HepG2 (cell line): ENCODE measurements at regions not wholly inside any gene's neighbourhood (a gene's known extent, or its start where the extent isn't known, plus 50 kb on each side); places are given as distances from the start of the nearest gene placed in this dataset.
A peak's percentile ranks its signal among the peaks of the same experiment; 100 is the strongest.

Experiments used
- CBX5 ChIP-seq: sonication (generic); formaldehyde crosslinking; IDR thresholded peaks from 2 replicates; pipeline ENCODE4 v1.4.0; 2020; ENCODE audit warnings: missing genetic modification reagents, borderline replicate concordance
- CREBL2 ChIP-seq: sonication (generic); formaldehyde crosslinking; IDR thresholded peaks from 2 replicates; pipeline ENCODE4 v1.8.1; 2023; ENCODE audit warnings: missing genetic modification reagents, mild to moderate bottlenecking, borderline replicate concordance
- DNMT1 ChIP-seq: sonication (generic); formaldehyde crosslinking; IDR thresholded peaks from 2 replicates; pipeline ENCODE4 v1.5.1; 2020; ENCODE audit warnings: mild to moderate bottlenecking, missing genetic modification reagents
- ELF3 ChIP-seq: IDR thresholded peaks from 2 replicates; pipeline ENCODE4 v1.6.1; 2016; ENCODE audit warnings: missing genetic modification reagents, missing compliant biosample characterization
- HBP1 ChIP-seq: IDR thresholded peaks from 2 replicates; pipeline ENCODE4 v1.6.1; 2016; ENCODE audit warnings: low read depth, control low read depth
- NRL ChIP-seq: sonication (generic); formaldehyde crosslinking; IDR thresholded peaks from 2 replicates; pipeline ENCODE4 v1.5.0; 2020; ENCODE audit warnings: missing genetic modification reagents, mild to moderate bottlenecking, moderate library complexity, borderline replicate concordance
- PATZ1 ChIP-seq: sonication (generic); formaldehyde crosslinking; IDR thresholded peaks from 2 replicates; pipeline ENCODE4 v1.4.0; 2020; ENCODE audit warnings: missing genetic modification reagents
- PHF5A ChIP-seq: IDR thresholded peaks from one replicate; pipeline ENCODE4 v1.6.1; 2018; ENCODE audit warnings: low read depth, missing genetic modification reagents; ENCODE audit not compliant: unreplicated experiment
- RCOR2 ChIP-seq: IDR thresholded peaks from 2 replicates; pipeline ENCODE4 v1.6.1; 2016; ENCODE audit warnings: missing biosample characterization, missing genetic modification reagents
- SOX13 ChIP-seq, 3 experiments: fragments of 450-650 bp in 1 of 3; sonication (generic) in 1 of 3; formaldehyde crosslinking in 1 of 3; IDR thresholded peaks in 2 of 3; conservative IDR thresholded peaks in 1 of 3; 2 replicates each; pipeline versions ENCODE4 v1.5.0 to v1.6.1; 2016 to 2020; ENCODE audit warnings: antibody characterized with exemption in 1 of 3, mild to moderate bottlenecking in 1 of 3, missing compliant biosample characterization in 1 of 3, missing genetic modification reagents in 1 of 3, moderate library complexity in 1 of 3
- ZBTB38 ChIP-seq: sonication (generic); formaldehyde crosslinking; IDR thresholded peaks from 2 replicates; pipeline ENCODE4 v1.5.1; 2020; ENCODE audit warnings: mild to moderate bottlenecking, missing genetic modification reagents
- ZNF367 ChIP-seq: sonication (generic); formaldehyde crosslinking; IDR thresholded peaks from 2 replicates; pipeline ENCODE4 v1.4.0; 2020; ENCODE audit warnings: missing genetic modification reagents, borderline replicate concordance
- ZNF446 ChIP-seq: sonication (generic); formaldehyde crosslinking; IDR thresholded peaks from 2 replicates; pipeline ENCODE4 v1.5.0; 2020; ENCODE audit warnings: mild to moderate bottlenecking, missing genetic modification reagents
- ZNF644 ChIP-seq: IDR thresholded peaks from 2 replicates; pipeline ENCODE4 v1.6.1; 2016; ENCODE audit warnings: low read depth
- ZNF747 ChIP-seq: sonication (generic); formaldehyde crosslinking; IDR thresholded peaks from 2 replicates; pipeline ENCODE4 v1.8.1; 2023; ENCODE audit warnings: missing genetic modification reagents, mild to moderate bottlenecking, borderline replicate concordance
- ZNF800 ChIP-seq: sonication (generic); formaldehyde crosslinking; IDR thresholded peaks from 2 replicates; pipeline ENCODE4 v1.4.0; 2020; ENCODE audit warnings: missing genetic modification reagents
- ZNF841 ChIP-seq: sonication (generic); formaldehyde crosslinking; IDR thresholded peaks from 2 replicates; pipeline ENCODE4 v1.8.1; 2023; ENCODE audit warnings: missing genetic modification reagents, borderline replicate concordance
- ZSCAN25 ChIP-seq: sonication (generic); formaldehyde crosslinking; IDR thresholded peaks from 2 replicates; pipeline ENCODE4 v1.8.0; 2022; ENCODE audit warnings: mild to moderate bottlenecking, missing genetic modification reagents
- TF ChIP-seq, protein P1 (sequence below): sonication (generic); formaldehyde crosslinking; IDR thresholded peaks from 2 replicates; pipeline ENCODE4 v1.9.0; 2021; ENCODE audit warnings: missing genetic modification reagents, borderline replicate concordance
- TF ChIP-seq, protein P2 (sequence below): sonication (generic); formaldehyde crosslinking; IDR thresholded peaks from 2 replicates; pipeline ENCODE4 v1.4.0; 2020; ENCODE audit warnings: missing genetic modification reagents, borderline replicate concordance

DNA sequence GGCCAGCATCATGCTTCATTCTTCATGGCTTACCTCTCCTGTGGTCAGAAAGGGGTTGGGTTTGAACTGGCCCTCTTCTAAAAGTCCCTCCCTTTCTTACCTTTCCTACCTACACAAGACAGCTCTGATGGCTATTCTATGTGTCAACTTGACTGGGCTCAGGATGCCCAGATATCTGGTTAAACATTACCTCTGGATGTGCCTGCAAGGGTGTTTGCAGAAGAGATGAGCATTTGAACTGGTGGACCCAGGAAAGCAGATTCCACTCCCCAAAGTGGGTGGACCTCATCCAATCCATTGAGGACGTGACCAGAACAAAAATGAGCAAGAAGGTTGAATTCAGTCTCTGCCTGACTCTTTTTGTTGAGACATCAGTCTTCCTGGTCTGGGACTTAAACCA is 79.0 kb upstream of the TCF7L2 start (continued):
- TF ChIP-seq HBP1 (CRISPR knock-in tag) (no peak), ZNF747 (CRISPR knock-in tag) (no peak), ZBTB38 (CRISPR knock-in tag) (no peak), NRL (CRISPR knock-in tag) (no peak), ZNF367 (CRISPR knock-in tag) (no peak), ZNF800 (CRISPR knock-in tag) (no peak), ZNF841 (CRISPR knock-in tag) (no peak), PHF5A (CRISPR knock-in tag) (no peak), CBX5 (CRISPR knock-in tag) (peak; percentile 31; the same call in 1 of the 2 replicates), SOX13 (IDR thresholded peaks at IDR 0.05) (no peak), SOX13 (CRISPR knock-in tag; conservative IDR thresholded peaks at IDR 0.05 in 1 of 2, IDR thresholded peaks at IDR 0.05 in 1 of 2) (0 out of 4 replicates have a peak, but pooled peaks of 1 of the 2 experiments have one; percentile 18), PATZ1 (no peak), ZSCAN25 (no peak), ELF3 (no peak), ZNF644 (CRISPR knock-in tag) (0 out of 2 replicates have a peak, but pooled peaks have one; percentile 11), RCOR2 (CRISPR knock-in tag) (peak; percentile 81; the same call in 1 of the 2 replicates), ZNF446 (CRISPR knock-in tag) (no peak), CREBL2 (CRISPR knock-in tag) (no peak), DNMT1 (no peak)
- TF ChIP-seq, protein P1, sequence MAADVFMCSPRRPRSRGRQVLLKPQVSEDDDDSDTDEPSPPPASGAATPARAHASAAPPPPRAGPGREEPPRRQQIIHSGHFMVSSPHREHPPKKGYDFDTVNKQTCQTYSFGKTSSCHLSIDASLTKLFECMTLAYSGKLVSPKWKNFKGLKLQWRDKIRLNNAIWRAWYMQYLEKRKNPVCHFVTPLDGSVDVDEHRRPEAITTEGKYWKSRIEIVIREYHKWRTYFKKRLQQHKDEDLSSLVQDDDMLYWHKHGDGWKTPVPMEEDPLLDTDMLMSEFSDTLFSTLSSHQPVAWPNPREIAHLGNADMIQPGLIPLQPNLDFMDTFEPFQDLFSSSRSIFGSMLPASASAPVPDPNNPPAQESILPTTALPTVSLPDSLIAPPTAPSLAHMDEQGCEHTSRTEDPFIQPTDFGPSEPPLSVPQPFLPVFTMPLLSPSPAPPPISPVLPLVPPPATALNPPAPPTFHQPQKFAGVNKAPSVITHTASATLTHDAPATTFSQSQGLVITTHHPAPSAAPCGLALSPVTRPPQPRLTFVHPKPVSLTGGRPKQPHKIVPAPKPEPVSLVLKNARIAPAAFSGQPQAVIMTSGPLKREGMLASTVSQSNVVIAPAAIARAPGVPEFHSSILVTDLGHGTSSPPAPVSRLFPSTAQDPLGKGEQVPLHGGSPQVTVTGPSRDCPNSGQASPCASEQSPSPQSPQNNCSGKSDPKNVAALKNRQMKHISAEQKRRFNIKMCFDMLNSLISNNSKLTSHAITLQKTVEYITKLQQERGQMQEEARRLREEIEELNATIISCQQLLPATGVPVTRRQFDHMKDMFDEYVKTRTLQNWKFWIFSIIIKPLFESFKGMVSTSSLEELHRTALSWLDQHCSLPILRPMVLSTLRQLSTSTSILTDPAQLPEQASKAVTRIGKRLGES (CRISPR knock-in tag) = no peak
- TF ChIP-seq, protein P2, sequence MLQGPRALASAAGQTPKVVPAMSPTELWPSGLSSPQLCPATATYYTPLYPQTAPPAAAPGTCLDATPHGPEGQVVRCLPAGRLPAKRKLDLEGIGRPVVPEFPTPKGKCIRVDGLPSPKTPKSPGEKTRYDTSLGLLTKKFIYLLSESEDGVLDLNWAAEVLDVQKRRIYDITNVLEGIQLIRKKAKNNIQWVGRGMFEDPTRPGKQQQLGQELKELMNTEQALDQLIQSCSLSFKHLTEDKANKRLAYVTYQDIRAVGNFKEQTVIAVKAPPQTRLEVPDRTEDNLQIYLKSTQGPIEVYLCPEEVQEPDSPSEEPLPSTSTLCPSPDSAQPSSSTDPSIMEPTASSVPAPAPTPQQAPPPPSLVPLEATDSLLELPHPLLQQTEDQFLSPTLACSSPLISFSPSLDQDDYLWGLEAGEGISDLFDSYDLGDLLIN = no peak
